ENCODE measurements at regions not wholly inside any gene's neighbourhood (a gene's known extent, or its start where the extent isn't known, plus 50 kb on each side); places are given as distances from the start of the nearest gene placed in this dataset.
"Not testable (repeated sequence)": the region's sequence is repeated elsewhere in the genome, so short reads cannot be mapped to it uniquely, and the experiment has no call there.

DNA sequence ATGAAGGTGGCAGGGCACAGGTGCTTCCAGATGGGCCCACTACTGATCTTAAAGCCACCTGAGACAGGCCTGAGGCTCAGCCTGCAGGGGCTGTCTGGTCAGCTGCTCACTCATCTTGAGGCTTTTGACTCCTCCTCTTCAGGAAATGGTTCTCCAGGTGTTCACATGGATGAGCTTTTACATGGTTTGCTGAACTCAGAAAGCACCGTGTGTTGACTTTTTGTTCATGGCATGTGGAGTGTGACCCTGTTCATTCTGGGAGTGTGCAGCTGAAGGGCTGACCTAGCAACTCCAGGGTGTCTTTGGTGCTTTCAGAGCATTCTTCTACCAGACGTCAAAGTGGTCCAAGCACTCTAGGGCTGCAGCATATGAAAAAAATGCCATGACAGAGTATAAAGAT, 111.1 kb downstream of the CCNG2 start:
- no peaks in the 10 kb centered on the region for H3K9me2 ChIP-seq (replicated peaks; ENCODE audit: low read depth, low read length)
- H3K4me3 ChIP-seq (ENCODE audit: low read length, poor library complexity, severe bottlenecking) = no peak overlapping the region
- no peaks in the 10 kb centered on the region for H4K20me1 ChIP-seq (ENCODE audit: insufficient read depth, low read length, poor library complexity, severe bottlenecking)
- no peaks in the 10 kb centered on the region for H3K9me3 ChIP-seq (ENCODE audit: insufficient read depth, low read depth, low read length)
- no peak overlapping the region for H2AFZ ChIP-seq (ENCODE audit: low read length)
- H3K79me2 ChIP-seq (ENCODE audit: insufficient read depth, low read length) = no peaks in the 10 kb centered on the region
- no peaks in the 10 kb centered on the region for H3K4me1 ChIP-seq (ENCODE audit: insufficient read depth, low read length, poor library complexity, severe bottlenecking)
- no peak overlapping the region for H3K4me2 ChIP-seq (ENCODE audit: low read depth, low read length, poor library complexity, severe bottlenecking)
- H3K36me3 ChIP-seq (ENCODE audit: insufficient read depth, low read length) = no peaks in the 10 kb centered on the region
- no peaks in the 10 kb centered on the region for H3F3A ChIP-seq (ENCODE audit: low read depth)
- no peaks in the 10 kb centered on the region for H3K27me3 ChIP-seq (ENCODE audit: insufficient read depth, low read length, poor library complexity, severe bottlenecking)
- no peak for TF ChIP-seq EZH2phosphoT487 (IDR thresholded peaks at IDR 0.05; ENCODE audit: borderline replicate concordance)
- TF ChIP-seq, protein P1, sequence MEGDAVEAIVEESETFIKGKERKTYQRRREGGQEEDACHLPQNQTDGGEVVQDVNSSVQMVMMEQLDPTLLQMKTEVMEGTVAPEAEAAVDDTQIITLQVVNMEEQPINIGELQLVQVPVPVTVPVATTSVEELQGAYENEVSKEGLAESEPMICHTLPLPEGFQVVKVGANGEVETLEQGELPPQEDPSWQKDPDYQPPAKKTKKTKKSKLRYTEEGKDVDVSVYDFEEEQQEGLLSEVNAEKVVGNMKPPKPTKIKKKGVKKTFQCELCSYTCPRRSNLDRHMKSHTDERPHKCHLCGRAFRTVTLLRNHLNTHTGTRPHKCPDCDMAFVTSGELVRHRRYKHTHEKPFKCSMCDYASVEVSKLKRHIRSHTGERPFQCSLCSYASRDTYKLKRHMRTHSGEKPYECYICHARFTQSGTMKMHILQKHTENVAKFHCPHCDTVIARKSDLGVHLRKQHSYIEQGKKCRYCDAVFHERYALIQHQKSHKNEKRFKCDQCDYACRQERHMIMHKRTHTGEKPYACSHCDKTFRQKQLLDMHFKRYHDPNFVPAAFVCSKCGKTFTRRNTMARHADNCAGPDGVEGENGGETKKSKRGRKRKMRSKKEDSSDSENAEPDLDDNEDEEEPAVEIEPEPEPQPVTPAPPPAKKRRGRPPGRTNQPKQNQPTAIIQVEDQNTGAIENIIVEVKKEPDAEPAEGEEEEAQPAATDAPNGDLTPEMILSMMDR (conservative IDR thresholded peaks at IDR 0.05; ENCODE audit: low read length) = no peak
- no peak overlapping the region for H3K9ac ChIP-seq (ENCODE audit: low read depth, low read length, poor library complexity, severe bottlenecking)

DNA sequence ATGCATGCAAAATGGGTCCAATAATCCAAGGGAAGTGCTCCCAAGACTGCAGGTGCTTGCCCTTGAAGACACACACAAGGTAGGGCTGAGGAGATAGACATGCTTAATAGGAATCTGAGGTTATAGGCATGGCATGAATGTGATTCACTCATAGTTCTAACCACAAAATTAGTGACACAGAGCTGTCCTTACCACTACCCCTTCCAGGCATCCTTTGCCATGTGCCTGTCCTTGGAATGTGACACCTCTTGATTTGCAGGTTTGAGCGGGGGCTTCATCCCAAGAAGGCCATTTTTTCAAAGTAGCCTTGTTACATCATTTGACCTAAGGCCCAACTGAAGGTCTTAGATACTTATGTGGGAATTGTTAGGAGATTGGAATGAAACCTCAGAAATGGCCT, 112.5 kb downstream of the CCNG2 start:
- Histone ChIP-seq H3K4me3 (ENCODE audit: low read length, poor library complexity, severe bottlenecking) (no peak overlapping the region), H3K9me3 (ENCODE audit: insufficient read depth, low read depth, low read length) (no peaks in the 10 kb centered on the region), H4K20me1 (ENCODE audit: insufficient read depth, low read length, poor library complexity, severe bottlenecking) (no peaks in the 10 kb centered on the region), H3K9me2 (replicated peaks; ENCODE audit: low read depth, low read length) (no peaks in the 10 kb centered on the region), H3K4me2 (ENCODE audit: low read depth, low read length, poor library complexity, severe bottlenecking) (no peak overlapping the region), H3K36me3 (ENCODE audit: insufficient read depth, low read length) (no peaks in the 10 kb centered on the region), H2AFZ (ENCODE audit: low read length) (no peak overlapping the region), H3K9ac (ENCODE audit: low read depth, low read length, poor library complexity, severe bottlenecking) (no peak overlapping the region), H3K79me2 (ENCODE audit: insufficient read depth, low read length) (no peaks in the 10 kb centered on the region), H3K27me3 (ENCODE audit: insufficient read depth, low read length, poor library complexity, severe bottlenecking) (no peaks in the 10 kb centered on the region), H3K4me1 (ENCODE audit: insufficient read depth, low read length, poor library complexity, severe bottlenecking) (no peaks in the 10 kb centered on the region), H3F3A (ENCODE audit: low read depth) (no peaks in the 10 kb centered on the region)
- no peak for TF ChIP-seq EZH2phosphoT487 (IDR thresholded peaks at IDR 0.05; ENCODE audit: borderline replicate concordance)
- TF ChIP-seq, protein P1 (conservative IDR thresholded peaks at IDR 0.05; ENCODE audit: low read length) = no peak

DNA sequence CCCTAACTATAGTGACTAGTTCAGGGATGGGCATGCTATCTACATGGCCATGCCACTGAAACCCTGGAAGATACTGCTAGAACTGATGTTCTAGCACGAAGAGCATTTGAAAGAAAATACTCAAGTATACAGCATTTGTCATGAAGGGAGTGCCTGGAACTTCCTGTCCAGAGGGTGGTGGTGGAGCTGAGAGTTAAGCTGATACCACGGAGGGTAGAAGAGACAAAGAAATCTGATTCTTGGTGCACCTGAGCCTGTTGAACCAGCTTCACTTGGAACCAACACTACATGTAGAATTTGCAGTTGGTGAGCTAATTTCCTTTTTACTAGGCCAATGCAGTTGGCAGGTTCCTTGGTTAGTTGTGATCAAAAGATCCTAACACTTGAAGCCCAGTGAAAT, 116.4 kb downstream of the CCNG2 start:
- H4K20me1 ChIP-seq (ENCODE audit: insufficient read depth, low read length, poor library complexity, severe bottlenecking) = no peaks in the 10 kb centered on the region
- no peaks in the 10 kb centered on the region for H3K9me2 ChIP-seq (replicated peaks; ENCODE audit: low read depth, low read length)
- H3K4me2 ChIP-seq (ENCODE audit: low read depth, low read length, poor library complexity, severe bottlenecking) = no peak overlapping the region
- no peaks in the 10 kb centered on the region for H3K36me3 ChIP-seq (ENCODE audit: insufficient read depth, low read length)
- no peaks in the 10 kb centered on the region for H3K4me1 ChIP-seq (ENCODE audit: insufficient read depth, low read length, poor library complexity, severe bottlenecking)
- no peak for TF ChIP-seq EZH2phosphoT487 (IDR thresholded peaks at IDR 0.05; ENCODE audit: borderline replicate concordance)
- TF ChIP-seq, protein P1 (conservative IDR thresholded peaks at IDR 0.05; ENCODE audit: low read length) = no peak
- H3K27me3 ChIP-seq (ENCODE audit: insufficient read depth, low read length, poor library complexity, severe bottlenecking) = no peaks in the 10 kb centered on the region
- H2AFZ ChIP-seq (ENCODE audit: low read length) = no peak overlapping the region
- H3F3A ChIP-seq (ENCODE audit: low read depth) = no peaks in the 10 kb centered on the region
- H3K9ac ChIP-seq (ENCODE audit: low read depth, low read length, poor library complexity, severe bottlenecking) = no peak overlapping the region
- H3K4me3 ChIP-seq (ENCODE audit: low read length, poor library complexity, severe bottlenecking) = no peak overlapping the region
- H3K9me3 ChIP-seq (ENCODE audit: insufficient read depth, low read depth, low read length) = no peaks in the 10 kb centered on the region
- no peaks in the 10 kb centered on the region for H3K79me2 ChIP-seq (ENCODE audit: insufficient read depth, low read length)

DNA sequence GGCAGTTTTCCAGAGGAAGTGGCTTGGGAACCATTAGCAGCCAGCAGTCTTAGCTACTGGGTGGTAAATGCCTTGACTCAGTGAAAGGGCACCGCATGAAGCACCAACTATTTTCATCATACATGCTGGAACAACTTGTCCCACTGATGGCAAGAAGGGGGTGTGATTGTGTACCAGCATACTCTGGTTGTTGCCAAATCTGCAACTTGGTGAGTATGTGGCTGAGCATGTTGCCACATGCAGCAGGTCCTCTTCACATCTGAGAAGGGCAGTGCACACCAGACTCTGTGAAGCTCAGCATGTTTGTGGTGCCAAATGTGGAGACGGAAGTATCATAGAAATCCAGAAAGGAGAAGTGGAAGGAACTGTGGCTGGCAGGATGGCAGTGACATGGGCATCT, 122.1 kb downstream of the CCNG2 start:
- H3K9me2 ChIP-seq (replicated peaks; ENCODE audit: low read depth, low read length); H3K79me2 ChIP-seq (ENCODE audit: insufficient read depth, low read length); H3K4me1 ChIP-seq (ENCODE audit: insufficient read depth, low read length, poor library complexity, severe bottlenecking); H3K9ac ChIP-seq (ENCODE audit: low read depth, low read length, poor library complexity, severe bottlenecking); H3F3A ChIP-seq (ENCODE audit: low read depth); H3K4me2 ChIP-seq (ENCODE audit: low read depth, low read length, poor library complexity, severe bottlenecking); H3K27me3 ChIP-seq (ENCODE audit: insufficient read depth, low read length, poor library complexity, severe bottlenecking); H3K4me3 ChIP-seq (ENCODE audit: low read length, poor library complexity, severe bottlenecking); H2AFZ ChIP-seq (ENCODE audit: low read length); H4K20me1 ChIP-seq (ENCODE audit: insufficient read depth, low read length, poor library complexity, severe bottlenecking); H3K9me3 ChIP-seq (ENCODE audit: insufficient read depth, low read depth, low read length); H3K36me3 ChIP-seq (ENCODE audit: insufficient read depth, low read length): not testable (repeated sequence)

Measured in Loucy (cell line).